ENCODE measurements at regions not wholly inside any gene's neighbourhood (a gene's known extent, or its start where the extent isn't known, plus 50 kb on each side); places are given as distances from the start of the nearest gene placed in this dataset.

- no peaks in the 10 kb centered on the region for H3K4me1 ChIP-seq
- ChIA-PET CTCF (no interaction called here), POLR2A (no interaction called here)
- BruUV-seq (replicated peaks) = no TSS peak
- H3K27me3 Mint-ChIP-seq (ENCODE audit: insufficient read depth, unreplicated experiment) = peaks cover 10% of the 10 kb centered on the region
- H3K4me1 Mint-ChIP-seq (ENCODE audit: low read depth, unreplicated experiment) = no peaks in the 10 kb centered on the region
- H3K36me3 ChIP-seq (ENCODE audit: control insufficient read depth, insufficient read depth, low read length) = no peaks in the 10 kb centered on the region
- H3K27me3 ChIP-seq (replicated peaks; ENCODE audit: control insufficient read depth, insufficient read depth, low read length) = no peaks in the 10 kb centered on the region
- H3K4me3 Mint-ChIP-seq (ENCODE audit: unreplicated experiment) = no peak overlapping the region
- no peak for DNase-seq
- no peak for TF ChIP-seq CTCF (IDR thresholded peaks at IDR 0.05; ENCODE audit: insufficient read depth in 1 of 2, low read depth in 1 of 2, low read length in 1 of 2, severe bottlenecking in 1 of 2, unreplicated experiment in 1 of 2)
- H3K27ac Mint-ChIP-seq (ENCODE audit: unreplicated experiment) = no peak overlapping the region
- intact Hi-C loops (cut with micrococcal nuclease; ENCODE audit: unreplicated experiment) = no loop called here
- H3K36me3 Mint-ChIP-seq (ENCODE audit: insufficient read depth, unreplicated experiment) = no peaks in the 10 kb centered on the region
- H3K4me3 ChIP-seq (ENCODE audit: low read depth, low read length) = no peak overlapping the region
- H3K9me3 Mint-ChIP-seq (ENCODE audit: unreplicated experiment) = no peaks in the 10 kb centered on the region
- no peaks in the 10 kb centered on the region for H3K9me3 ChIP-seq
Observed at GRCh38 chr3:115384381-115384780, 237.3 kb upstream of the ZBTB20 start.

GRCh38 chr3:115385774-115386730 is 237.3 kb upstream of the GAP43 start:
- TF ChIP-seq CTCF (IDR thresholded peaks at IDR 0.05; ENCODE audit: insufficient read depth in 1 of 2, low read depth in 1 of 2, low read length in 1 of 2, severe bottlenecking in 1 of 2, unreplicated experiment in 1 of 2) = no peak
- BruUV-seq (replicated peaks) = no TSS peak

GRCh38 chr3:115388166-115388565 is 235.1 kb upstream of the GAP43 start:
- no peaks in the 10 kb centered on the region for H3K9me3 ChIP-seq
- H3K36me3 ChIP-seq (ENCODE audit: control insufficient read depth, insufficient read depth, low read length) = no peaks in the 10 kb centered on the region
- H3K4me3 ChIP-seq (ENCODE audit: low read depth, low read length) = no peak overlapping the region
- POLR2A ChIA-PET = no interaction called here
- TF ChIP-seq CTCF (IDR thresholded peaks at IDR 0.05; ENCODE audit: insufficient read depth in 1 of 2, low read depth in 1 of 2, low read length in 1 of 2, severe bottlenecking in 1 of 2, unreplicated experiment in 1 of 2) = no peak
- intact Hi-C loops (cut with micrococcal nuclease; ENCODE audit: unreplicated experiment) = no loop called here
- CTCF ChIA-PET = no interaction called here
- H3K27ac Mint-ChIP-seq (ENCODE audit: unreplicated experiment) = no peak overlapping the region
- H3K4me1 Mint-ChIP-seq (ENCODE audit: low read depth, unreplicated experiment) = no peaks in the 10 kb centered on the region
- no peak overlapping the region for H3K4me3 Mint-ChIP-seq (ENCODE audit: unreplicated experiment)
- H3K36me3 Mint-ChIP-seq (ENCODE audit: insufficient read depth, unreplicated experiment) = no peaks in the 10 kb centered on the region
- no peaks in the 10 kb centered on the region for H3K9me3 Mint-ChIP-seq (ENCODE audit: unreplicated experiment)
- H3K4me1 ChIP-seq = no peaks in the 10 kb centered on the region
- no TSS peak for BruUV-seq (replicated peaks)
- H3K27me3 Mint-ChIP-seq (ENCODE audit: insufficient read depth, unreplicated experiment) = peaks cover 21% of the 10 kb centered on the region
- H3K27me3 ChIP-seq (replicated peaks; ENCODE audit: control insufficient read depth, insufficient read depth, low read length) = no peaks in the 10 kb centered on the region
- no peak for DNase-seq

More at GRCh38 chr3:115385774-115386730, 237.3 kb upstream of the GAP43 start:
- Mint-ChIP-seq H3K27me3 (ENCODE audit: insufficient read depth, unreplicated experiment) (peaks cover 12% of the 10 kb centered on the region), H3K27ac (ENCODE audit: unreplicated experiment) (no peak overlapping the region), H3K4me1 (ENCODE audit: low read depth, unreplicated experiment) (no peaks in the 10 kb centered on the region), H3K9me3 (ENCODE audit: unreplicated experiment) (no peaks in the 10 kb centered on the region), H3K4me3 (ENCODE audit: unreplicated experiment) (no peak overlapping the region), H3K36me3 (ENCODE audit: insufficient read depth, unreplicated experiment) (no peaks in the 10 kb centered on the region)
- H3K4me1 ChIP-seq = no peaks in the 10 kb centered on the region
- H3K36me3 ChIP-seq (ENCODE audit: control insufficient read depth, insufficient read depth, low read length) = no peaks in the 10 kb centered on the region
- H3K9me3 ChIP-seq = no peaks in the 10 kb centered on the region
- ChIA-PET CTCF (no interaction called here), POLR2A (no interaction called here)
- no peak overlapping the region for H3K4me3 ChIP-seq (ENCODE audit: low read depth, low read length)
- intact Hi-C loops (cut with micrococcal nuclease; ENCODE audit: unreplicated experiment) = no loop called here
- H3K27me3 ChIP-seq (replicated peaks; ENCODE audit: control insufficient read depth, insufficient read depth, low read length) = no peaks in the 10 kb centered on the region
- no peak for DNase-seq
